HG02571 (cell line): ENCODE measurements at regions not wholly inside any gene's neighbourhood (a gene's known extent, or its start where the extent isn't known, plus 50 kb on each side); places are given as distances from the start of the nearest gene placed in this dataset.
"Not testable (repeated sequence)": the region's sequence is repeated elsewhere in the genome, so short reads cannot be mapped to it uniquely, and the experiment has no call there.

ENCODE experiments used
- ATAC-seq: cut with Tn5 transposase; IDR thresholded peaks from one replicate; pipeline ENCODE4 v1.9.1; 2021; ENCODE audit warnings: mild to moderate bottlenecking, moderate library complexity; ENCODE audit not compliant: unreplicated experiment

GRCh38 chr6:73929405-73929804, 233.4 kb downstream of the CD109 start:
- no peak for ATAC-seq

- ATAC-seq = no peak
These were observed 231.4 kb downstream of the CD109 start for GRCh38 chr6:73927421-73927820.

- ATAC-seq = not testable (repeated sequence)
These were observed 229.7 kb downstream of the CD109 start for GRCh38 chr6:73925703-73926102.

- ATAC-seq = no peak
These were observed 228.0 kb downstream of the CD109 start for GRCh38 chr6:73923905-73924485.

DNA sequence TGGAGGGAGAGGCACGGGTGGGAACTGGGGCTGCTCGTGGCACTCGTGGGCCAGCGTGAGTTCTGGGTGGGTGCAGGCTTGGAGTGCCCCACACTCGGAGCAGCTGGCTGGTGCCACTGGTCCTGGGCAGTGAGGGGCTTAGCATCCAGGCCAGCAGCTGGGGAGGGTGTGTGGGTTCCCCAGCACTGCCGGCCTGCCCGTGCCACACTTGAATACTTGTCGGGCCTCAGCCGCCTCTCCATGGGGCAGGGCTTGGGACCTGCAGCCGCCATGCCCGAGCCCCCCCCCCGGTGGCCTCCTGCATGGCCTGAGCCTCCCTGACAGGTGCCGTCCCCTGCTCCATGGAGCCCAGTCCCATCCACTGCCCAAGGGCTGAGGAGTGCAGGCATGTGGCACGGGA, 207.2 kb downstream of the CD109 start:
- ATAC-seq = no peak

DNA sequence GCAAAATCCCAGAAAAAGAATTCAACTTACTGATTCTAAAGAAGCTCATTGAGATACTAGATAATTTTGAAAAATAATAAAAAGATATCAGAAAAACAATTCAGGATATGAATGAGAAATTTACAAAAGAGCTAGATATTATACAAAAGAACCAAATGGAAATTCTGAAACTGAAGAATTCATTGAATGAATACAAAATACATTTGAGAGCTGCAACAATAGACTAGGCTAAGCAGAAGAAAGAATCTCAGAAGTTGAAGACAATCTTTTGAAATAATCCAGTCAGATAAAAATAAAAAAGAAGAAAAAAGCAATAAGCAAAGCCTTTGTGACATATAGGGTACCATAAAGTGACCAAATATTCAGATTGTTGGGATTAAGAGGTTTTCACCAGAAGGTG, 206.0 kb downstream of the CD109 start:
- no peak for ATAC-seq

- no peak for ATAC-seq
These were observed 205.3 kb downstream of the CD109 start for GRCh38 chr6:73901311-73901710.

DNA sequence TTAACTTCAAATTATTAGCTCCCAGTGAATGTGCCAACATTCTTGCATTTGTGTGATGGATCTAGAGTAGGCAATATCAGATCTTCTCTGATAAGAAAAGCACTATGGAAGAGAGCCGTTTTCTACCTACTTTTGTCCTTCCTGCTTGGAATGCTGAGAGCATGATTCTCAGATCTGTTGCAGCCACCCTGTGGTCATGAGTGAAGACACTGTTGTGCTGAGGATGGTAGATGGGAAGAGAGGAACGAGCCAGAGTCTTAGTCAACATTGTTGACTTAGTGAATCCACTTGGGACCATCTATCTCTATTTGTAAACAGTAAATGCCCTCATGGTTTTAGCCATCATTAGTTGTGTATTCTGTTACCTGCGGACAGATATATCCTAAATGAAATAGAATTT, 202.6 kb downstream of the CD109 start:
- no peak for ATAC-seq

- ATAC-seq = no peak
These were observed 197.7 kb downstream of the CD109 start for GRCh38 chr6:73893696-73894095.

DNA sequence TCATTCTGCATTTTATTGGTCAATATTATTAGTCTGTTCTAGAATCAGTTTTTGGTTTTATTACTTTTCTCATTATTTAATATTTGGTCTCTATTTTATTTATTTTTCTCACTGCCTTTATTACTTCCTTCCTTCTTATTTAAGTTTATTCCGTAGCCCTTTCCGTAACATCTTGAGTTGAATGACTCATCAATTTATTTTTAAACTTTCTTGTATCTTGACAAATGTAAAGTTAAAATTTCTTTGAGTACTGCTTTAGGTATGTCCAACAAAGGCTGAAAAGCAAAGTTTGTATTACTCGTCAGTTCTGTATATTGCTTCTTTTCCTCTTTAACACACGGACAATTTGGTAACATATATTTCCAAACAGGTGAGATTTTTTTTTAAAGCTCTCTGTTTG, 192.0 kb downstream of the CD109 start:
- ATAC-seq = no peak

DNA sequence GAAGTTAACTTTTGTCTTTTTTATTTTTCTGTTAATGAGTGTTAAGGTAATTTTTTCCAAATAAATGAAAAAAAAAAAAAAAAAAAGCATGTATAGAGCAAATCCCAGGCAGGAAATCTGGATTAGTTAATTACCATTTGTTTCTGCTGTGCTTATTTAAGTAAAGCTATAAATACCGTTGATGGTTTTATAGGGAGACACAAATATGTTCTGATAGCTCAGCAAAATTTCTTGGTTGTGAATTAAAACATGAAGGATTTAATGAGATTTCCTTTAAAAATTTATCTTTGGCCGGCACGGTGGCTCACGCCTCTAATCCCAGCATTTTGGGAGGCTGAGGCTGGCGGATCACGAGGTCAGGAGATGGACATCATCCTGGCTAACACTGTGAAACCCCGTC, 189.4 kb downstream of the CD109 start:
- ATAC-seq = no peak

GRCh38 chr6:73884540-73884939, 188.5 kb downstream of the CD109 start:
- no peak for ATAC-seq

DNA sequence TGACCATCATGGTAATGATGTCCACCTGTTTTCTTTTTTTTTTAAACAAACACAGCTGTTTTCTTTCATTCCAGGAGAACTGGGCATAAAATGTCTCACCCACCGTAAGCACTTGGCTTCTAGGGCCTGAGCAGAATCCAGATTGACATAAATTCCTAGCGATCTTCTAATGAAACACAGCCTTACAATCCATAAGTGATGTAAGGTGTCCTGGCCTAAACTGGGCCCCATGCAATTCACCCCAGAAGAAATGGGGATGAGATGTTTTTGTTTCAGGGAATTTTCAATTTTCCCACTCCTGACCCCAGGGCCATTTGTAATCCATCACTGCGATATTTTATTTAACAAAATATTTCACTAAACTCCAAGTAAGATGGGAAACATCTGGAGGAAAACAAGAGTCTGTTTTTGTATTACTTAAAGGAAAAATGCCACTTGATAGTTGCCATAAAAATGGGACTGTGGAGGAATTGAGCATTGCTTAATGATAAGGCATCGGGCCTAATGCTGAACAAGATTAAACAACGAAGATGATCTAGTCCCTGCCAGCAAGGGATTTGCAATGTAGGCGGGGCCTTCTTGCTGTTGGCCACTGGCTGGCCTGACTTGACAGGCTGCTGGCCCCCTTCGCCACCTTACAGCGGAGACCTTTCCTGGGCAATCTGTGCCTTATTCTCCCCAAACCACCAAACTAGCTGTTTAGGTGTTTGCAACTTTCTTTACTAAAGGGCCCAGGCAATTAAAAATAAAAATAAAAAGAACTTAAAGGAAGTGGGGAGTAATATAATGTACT, 183.7 kb downstream of the CD109 start:
- no peak for ATAC-seq

DNA sequence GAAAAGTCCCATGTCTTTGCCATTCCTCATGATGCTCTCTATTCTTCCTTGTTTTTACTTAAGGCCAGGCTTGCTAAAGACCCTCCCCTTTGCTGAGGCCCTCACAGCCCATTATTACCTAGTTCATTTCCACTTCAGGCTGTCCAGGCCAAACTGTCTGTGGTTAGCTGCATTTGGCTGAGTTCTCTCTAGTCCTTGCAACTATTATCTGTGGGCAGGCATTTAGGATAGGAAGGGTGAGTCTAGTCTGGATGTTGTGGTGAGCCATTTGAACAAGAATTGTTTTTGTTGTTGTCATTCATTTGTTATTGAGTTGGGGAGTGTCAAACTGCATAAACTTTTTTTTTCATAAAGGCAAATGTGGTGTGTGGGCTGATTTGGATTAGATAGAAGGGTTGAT, 182.4 kb downstream of the CD109 start:
- ATAC-seq = no peak
